Muscle of leg (tissue), 3 donors: ENCODE measurements at regions not wholly inside any gene's neighbourhood (a gene's known extent, or its start where the extent isn't known, plus 50 kb on each side); places are given as distances from the start of the nearest gene placed in this dataset.

Source experiments
- DNase-seq: peaks from one replicate; pipeline ENCODE4 v3.0.0; 2013
- H3K27ac ChIP-seq: one replicate; pipeline ENCODE4 v1.5.1; 2013; ENCODE audit warnings: mild to moderate bottlenecking, low read length, control low read depth
- H3K27me3 ChIP-seq: one replicate; pipeline ENCODE4 v1.6.1; 2013; ENCODE audit warnings: low read length; ENCODE audit not compliant: control insufficient read depth, insufficient read depth
- H3K36me3 ChIP-seq: one replicate; pipeline ENCODE4 v1.6.1; 2013; ENCODE audit warnings: low read length; ENCODE audit not compliant: control insufficient read depth, insufficient read depth
- H3K4me1 ChIP-seq: one replicate; pipeline ENCODE4 v1.6.1; 2013; ENCODE audit warnings: low read length; ENCODE audit not compliant: control insufficient read depth, insufficient read depth
- H3K4me3 ChIP-seq: one replicate; pipeline ENCODE4 v1.5.1; 2013; ENCODE audit warnings: low read length, control low read depth
- H3K9me3 ChIP-seq: replicated peaks from 2 replicates; pipeline ENCODE4 v1.6.1; 2013; ENCODE audit warnings: low read depth, low read length; ENCODE audit not compliant: control insufficient read depth
- WGBS: methylation state at CpG from one replicate; pipeline ENCODE4 v1.1.5; 2013; ENCODE audit warnings: missing lambda C conversion rate; ENCODE audit not compliant: insufficient coverage; 5-methylcytosine and 5-hydroxymethylcytosine counted together

- H3K4me1 ChIP-seq: no peaks in the 10 kb centered on the region
Observed at GRCh38 chr2:120415060-120415459, 69.1 kb downstream of the INHBB start.

GRCh38 chr2:120415728-120416509, 70.0 kb downstream of the INHBB start:
- no peak overlapping the region for H3K27ac ChIP-seq
- WGBS: 82% methylated on average over 7 of the region's 13 CpGs
- H3K9me3 ChIP-seq: peaks cover 3% of the 10 kb centered on the region
- no peaks in the 10 kb centered on the region for H3K36me3 ChIP-seq
- H3K4me1 ChIP-seq: no peaks in the 10 kb centered on the region
- no peak overlapping the region for H3K4me3 ChIP-seq
- peaks cover 4% of the 10 kb centered on the region for H3K27me3 ChIP-seq
- no peak for DNase-seq

More at GRCh38 chr2:120415060-120415459, 69.1 kb downstream of the INHBB start:
- DNase-seq: no peak
- Histone ChIP-seq H3K9me3 (peaks cover 6% of the 10 kb centered on the region), H3K27ac (no peak overlapping the region), H3K36me3 (no peaks in the 10 kb centered on the region), H3K4me3 (no peak overlapping the region), H3K27me3 (peaks cover 4% of the 10 kb centered on the region)
- WGBS: no CpG with 5 or more reads among the region's 1 CpG

- Histone ChIP-seq H3K36me3 (no peaks in the 10 kb centered on the region), H3K4me3 (no peak overlapping the region), H3K4me1 (no peaks in the 10 kb centered on the region), H3K27ac (no peak overlapping the region), H3K27me3 (peaks cover 20% of the 10 kb centered on the region), H3K9me3 (no peaks in the 10 kb centered on the region)
- DNase-seq: no peak
- 67% methylated on average over 13 of the region's 13 CpGs for WGBS
Observed at GRCh38 chr2:120418174-120418787, 72.3 kb downstream of the INHBB start.

- Histone ChIP-seq H3K4me1 (no peaks in the 10 kb centered on the region), H3K36me3 (no peaks in the 10 kb centered on the region), H3K4me3 (no peak overlapping the region), H3K27ac (no peak overlapping the region), H3K27me3 (peaks cover 25% of the 10 kb centered on the region), H3K9me3 (no peaks in the 10 kb centered on the region)
- WGBS: 47% methylated on average over 4 of the region's 6 CpGs
- no peak for DNase-seq
Observed at GRCh38 chr2:120419073-120419472, 73.1 kb downstream of the INHBB start.

- H3K4me3 ChIP-seq: no peak overlapping the region
- H3K27ac ChIP-seq: no peak overlapping the region
- no peaks in the 10 kb centered on the region for H3K36me3 ChIP-seq
- H3K9me3 ChIP-seq: no peaks in the 10 kb centered on the region
- no peaks in the 10 kb centered on the region for H3K4me1 ChIP-seq
- no peak for DNase-seq
- H3K27me3 ChIP-seq: peaks cover 32% of the 10 kb centered on the region
Observed at GRCh38 chr2:120419955-120420354, 74.0 kb downstream of the INHBB start.

GRCh38 chr2:120421126-120421829, 75.3 kb downstream of the INHBB start:
- Histone ChIP-seq H3K9me3 (no peaks in the 10 kb centered on the region), H3K27ac (no peak overlapping the region), H3K36me3 (no peaks in the 10 kb centered on the region), H3K4me1 (no peaks in the 10 kb centered on the region), H3K27me3 (peaks cover 36% of the 10 kb centered on the region), H3K4me3 (no peak overlapping the region)
- WGBS: 71% methylated on average over 9 of the region's 12 CpGs
- no peak for DNase-seq

GRCh38 chr2:120421830-120422175, 75.9 kb downstream of the INHBB start:
- Histone ChIP-seq H3K9me3 (no peaks in the 10 kb centered on the region), H3K36me3 (no peaks in the 10 kb centered on the region), H3K27ac (no peak overlapping the region), H3K4me1 (no peaks in the 10 kb centered on the region), H3K4me3 (no peak overlapping the region), H3K27me3 (peaks cover 38% of the 10 kb centered on the region)
- WGBS: 13% methylated on average over 3 of the region's 7 CpGs
- DNase-seq: no peak

- Histone ChIP-seq H3K36me3 (no peaks in the 10 kb centered on the region), H3K27me3 (peaks cover 40% of the 10 kb centered on the region), H3K4me1 (no peaks in the 10 kb centered on the region), H3K9me3 (no peaks in the 10 kb centered on the region), H3K4me3 (no peak overlapping the region), H3K27ac (no peak overlapping the region)
- no peak for DNase-seq
- WGBS: 89% methylated on average over 7 of the region's 9 CpGs
Observed at GRCh38 chr2:120422465-120423160, 76.7 kb downstream of the INHBB start.

- Histone ChIP-seq H3K4me1 (no peaks in the 10 kb centered on the region), H3K9me3 (no peaks in the 10 kb centered on the region), H3K27me3 (peaks cover 41% of the 10 kb centered on the region), H3K36me3 (no peaks in the 10 kb centered on the region), H3K4me3 (no peak overlapping the region), H3K27ac (no peak overlapping the region)
- WGBS: 82% methylated on average over 6 of the region's 6 CpGs
- DNase-seq: no peak
Observed at GRCh38 chr2:120423167-120423943, 77.4 kb downstream of the INHBB start.
